IMR-90 (cell line): ENCODE measurements at regions not wholly inside any gene's neighbourhood (a gene's known extent, or its start where the extent isn't known, plus 50 kb on each side); places are given as distances from the start of the nearest gene placed in this dataset.

Experiments used
- ATAC-seq: fragments of 200-7000 bp; cut with Tn5 transposase; 2 replicates; pipeline ENCODE4 v1.9.1; 2020; ENCODE audit warnings: low read depth, mild to moderate bottlenecking, moderate library complexity
- BruUV-seq: library from RNA; stranded (reverse); fragments of 400-500 nt; replicated peaks from 2 replicates; lab custom pipeline; 2021; lab: Mats Ljungman, UMichigan
- CTCF ChIA-PET: fragments of 300-600 bp; formaldehyde crosslinking; extraction: SDS; loops from one replicate; lab custom pipeline; 2021; ENCODE audit warnings: antibody characterized with exemption; lab: Yijun Ruan, JAX
- POLR2A ChIA-PET: fragments of 300-600 bp; sonication (Branson Sonifier 250); formaldehyde crosslinking; loops from one replicate; lab custom pipeline; 2022; ENCODE audit warnings: antibody characterized with exemption; ENCODE audit not compliant: unreplicated experiment; lab: Charles Lee
- DNase-seq: peaks from one replicate; pipeline ENCODE4 v3.0.0; 2013
- H2AFZ ChIP-seq: replicated peaks from 2 replicates; pipeline ENCODE3; 2013; ENCODE audit warnings: low read length, mild to moderate bottlenecking; ENCODE audit not compliant: poor library complexity
- H2AK5ac ChIP-seq: 2 replicates; pipeline ENCODE4 v1.6.1; 2013; ENCODE audit warnings: low read depth, low read length, inconsistent platforms
- H2AK9ac ChIP-seq: replicated peaks from 2 replicates; pipeline ENCODE3; 2013; ENCODE audit warnings: mild to moderate bottlenecking, low read depth, low read length, moderate library complexity; ENCODE audit not compliant: poor library complexity
- H2BK120ac ChIP-seq: 2 replicates; pipeline ENCODE4 v1.6.1; 2013; ENCODE audit warnings: low read depth, low read length, inconsistent platforms
- H2BK15ac ChIP-seq: 3 replicates; pipeline ENCODE4 v1.6.1; 2013; ENCODE audit warnings: low read depth, low read length, inconsistent platforms
- H2BK20ac ChIP-seq: 2 replicates; pipeline ENCODE4 v1.6.1; 2013; ENCODE audit warnings: low read depth, mild to moderate bottlenecking, inconsistent platforms, low read length, moderate library complexity
- H2BK5ac ChIP-seq: 2 replicates; pipeline ENCODE4 v1.6.1; 2013; ENCODE audit warnings: mild to moderate bottlenecking, low read depth, low read length, inconsistent platforms; ENCODE audit not compliant: poor library complexity, severe bottlenecking
- H3K14ac ChIP-seq: replicated peaks from 2 replicates; pipeline ENCODE4 v1.6.1; 2013; ENCODE audit warnings: low read depth, low read length, inconsistent platforms
- H3K18ac ChIP-seq: 2 replicates; pipeline ENCODE4 v1.6.1; 2013; ENCODE audit warnings: low read depth, low read length, control low read depth
- H3K23ac ChIP-seq: 2 replicates; pipeline ENCODE4 v1.6.1; 2013; ENCODE audit warnings: low read depth, low read length, inconsistent platforms
- H3K27ac ChIP-seq: 2 replicates; pipeline ENCODE4 v1.5.1; 2013; ENCODE audit warnings: mild to moderate bottlenecking, control low read depth, low read length; ENCODE audit not compliant: insufficient read depth
- H3K27me3 ChIP-seq: 2 replicates; pipeline ENCODE4 v1.6.1; 2013; ENCODE audit warnings: low read length; ENCODE audit not compliant: control insufficient read depth, insufficient read depth
- H3K36me3 ChIP-seq: 2 replicates; pipeline ENCODE4 v1.6.1; 2013; ENCODE audit warnings: low read length, mixed read lengths; ENCODE audit not compliant: control insufficient read depth, insufficient read depth
- H3K4ac ChIP-seq: 2 replicates; pipeline ENCODE4 v1.6.1; 2013; ENCODE audit warnings: low read depth, low read length, inconsistent platforms
- H3K4me1 ChIP-seq: 2 replicates; pipeline ENCODE4 v1.6.1; 2013; ENCODE audit warnings: low read length, mixed read lengths; ENCODE audit not compliant: control insufficient read depth, insufficient read depth
- H3K4me2 ChIP-seq: 2 replicates; pipeline ENCODE4 v1.6.1; 2013; ENCODE audit warnings: low read depth, mild to moderate bottlenecking, control low read depth, low read length, moderate library complexity
- H3K4me3 ChIP-seq: 2 replicates; pipeline ENCODE4 v1.5.1; 2013; ENCODE audit warnings: low read depth, mild to moderate bottlenecking, control low read depth, low read length, moderate library complexity; ENCODE audit not compliant: insufficient read depth
- H3K56ac ChIP-seq: 2 replicates; pipeline ENCODE4 v1.6.1; 2013; ENCODE audit warnings: low read length, inconsistent platforms; ENCODE audit not compliant: insufficient read depth; ENCODE audit errors: extremely low read depth
- H3K79me1 ChIP-seq, 2 experiments: 2 replicates each; pipeline ENCODE4 v1.6.1; 2013; ENCODE audit warnings: low read length in 2 of 2, inconsistent platforms in 1 of 2, low read depth in 1 of 2
- H3K9ac ChIP-seq: 2 replicates; pipeline ENCODE4 v1.6.1; 2013; ENCODE audit warnings: low read depth, low read length, control low read depth
- H3K9me1 ChIP-seq: 2 replicates; pipeline ENCODE4 v1.6.1; 2013; ENCODE audit warnings: low read length, inconsistent platforms; ENCODE audit not compliant: insufficient read depth
- H3K9me3 ChIP-seq: 2 replicates; pipeline ENCODE4 v1.6.1; 2013; ENCODE audit warnings: low read length; ENCODE audit not compliant: control insufficient read depth, insufficient read depth
- H4K20me1 ChIP-seq: 2 replicates; pipeline ENCODE4 v1.6.1; 2013; ENCODE audit warnings: low read length, inconsistent platforms; ENCODE audit not compliant: insufficient read depth
- H4K5ac ChIP-seq: 2 replicates; pipeline ENCODE4 v1.6.1; 2013; ENCODE audit warnings: mild to moderate bottlenecking, low read depth, low read length, control low read depth
- H4K8ac ChIP-seq, 2 experiments: 2 replicates each; pipeline ENCODE4 v1.6.1; 2013; ENCODE audit warnings: low read depth in 2 of 2, low read length in 2 of 2, control low read depth in 1 of 2, inconsistent platforms in 1 of 2
- H4K91ac ChIP-seq: 2 replicates; pipeline ENCODE4 v1.6.1; 2013; ENCODE audit warnings: low read depth, low read length, inconsistent platforms; ENCODE audit not compliant: insufficient read depth
- BHLHE40 ChIP-seq: fragments of 150-350 bp; IDR thresholded peaks from 2 replicates; pipeline ENCODE4 v1.6.1; 2016; ENCODE audit warnings: mild to moderate bottlenecking, low read depth, low read length
- CEBPB ChIP-seq: IDR thresholded peaks from 2 replicates; pipeline ENCODE4 v1.6.1; 2012; ENCODE audit warnings: low read depth, low read length, improper control_type of control experiment
- CTCF ChIP-seq: conservative IDR thresholded peaks from 2 replicates; pipeline ENCODE4 v1.5.1; 2012; ENCODE audit warnings: mild to moderate bottlenecking, low read depth, low read length, improper control_type of control experiment
- ELK1 ChIP-seq: fragments of 150-350 bp; IDR thresholded peaks from 2 replicates; pipeline ENCODE4 v1.6.1; 2016; ENCODE audit warnings: low read depth, mild to moderate bottlenecking, low read length, moderate library complexity, borderline replicate concordance
- FOS ChIP-seq: fragments of 150-350 bp; IDR thresholded peaks from 2 replicates; pipeline ENCODE4 v1.6.1; 2016; ENCODE audit warnings: low read depth, low read length
- MAFK ChIP-seq: IDR thresholded peaks from 2 replicates; pipeline ENCODE4 v1.6.1; 2012; ENCODE audit warnings: low read depth, low read length, improper control_type of control experiment
- MXI1 ChIP-seq: IDR thresholded peaks from 2 replicates; pipeline ENCODE4 v1.6.1; 2012; ENCODE audit warnings: low read depth, mild to moderate bottlenecking, low read length, moderate library complexity, borderline replicate concordance
- NFE2L2 ChIP-seq: fragments of 150-350 bp; IDR thresholded peaks from 2 replicates; pipeline ENCODE4 v1.6.1; 2016; ENCODE audit warnings: low read depth, mild to moderate bottlenecking, low read length
- POLR2A ChIP-seq: IDR thresholded peaks from 2 replicates; pipeline ENCODE4 v1.6.1; 2012; ENCODE audit warnings: mild to moderate bottlenecking, low read depth, low read length
- RAD21 ChIP-seq: IDR thresholded peaks from 2 replicates; pipeline ENCODE4 v1.6.1; 2012; ENCODE audit warnings: low read length, improper control_type of control experiment
- RCOR1 ChIP-seq: IDR thresholded peaks from 2 replicates; pipeline ENCODE4 v1.6.1; 2012; ENCODE audit warnings: mild to moderate bottlenecking, low read length, improper control_type of control experiment; ENCODE audit not compliant: insufficient replicate concordance
- RFX5 ChIP-seq: IDR thresholded peaks from 2 replicates; pipeline ENCODE4 v1.8.0; 2012; ENCODE audit warnings: low read depth, mild to moderate bottlenecking, low read length, moderate library complexity
- USF2 ChIP-seq: fragments of 150-350 bp; IDR thresholded peaks from 2 replicates; pipeline ENCODE4 v1.6.1; 2017; ENCODE audit warnings: mild to moderate bottlenecking, antibody characterized with exemption, low read length, low read depth
- WGBS, 2 experiments: methylation state at CpG; one replicate each; pipeline versions ENCODE4 v1.1.5 to v1.1.7; 2013; ENCODE audit warnings: missing lambda C conversion rate in 2 of 2; ENCODE audit not compliant: insufficient read length in 1 of 2; ENCODE audit errors: extremely low coverage in 2 of 2; 5-methylcytosine and 5-hydroxymethylcytosine counted together
- dilution Hi-C: fragments of 300-500 bp; cut with HindIII; formaldehyde crosslinking; loops from one replicate; pipeline ENCODE4 v1.14.3; 2018; ENCODE audit warnings: low sequenced_read_pairs; ENCODE audit not compliant: unreplicated experiment
- in situ Hi-C: fragments of 300-500 bp; cut with MboI; formaldehyde crosslinking; loops from 3 replicates; pipeline ENCODE4 v1.14.3; 2019; ENCODE audit warnings: low sequenced_read_pairs, inconsistent platforms, mixed read lengths
- intact Hi-C: fragments of 100-400 bp; cut with micrococcal nuclease; formaldehyde crosslinking; loops from 2 replicates; pipeline ENCODE4 v1.10.0; 2022

- POLR2A ChIA-PET, result no interaction called here
- Histone ChIP-seq H2BK15ac (no peak overlapping the region), H2AFZ (no peak overlapping the region), H2AK5ac (no peak overlapping the region), H4K5ac (no peak overlapping the region), H3K36me3 (no peaks in the 10 kb centered on the region), H4K91ac (no peak overlapping the region), H4K8ac (no peak overlapping the region), H2BK20ac (no peak overlapping the region), H4K20me1 (no peaks in the 10 kb centered on the region), H3K27me3 (peaks cover 5% of the 10 kb centered on the region), H3K27ac (no peak overlapping the region), H3K79me1 (no peaks in the 10 kb centered on the region), H3K14ac (no peak overlapping the region), H3K9ac (no peak overlapping the region), H3K9me1 (no peaks in the 10 kb centered on the region), H2BK5ac (no peak overlapping the region), H2AK9ac (no peak overlapping the region), H3K9me3 (peaks cover 5% of the 10 kb centered on the region; the same call in 1 of the 2 replicates), H3K4me2 (no peak overlapping the region), H2BK120ac (no peak overlapping the region), H3K23ac (no peak overlapping the region), H3K4ac (no peak overlapping the region), H3K18ac (no peak overlapping the region), H3K4me3 (no peak overlapping the region), H3K56ac (no peak overlapping the region), H3K4me1 (no peaks in the 10 kb centered on the region)
- no peak for DNase-seq
- in situ Hi-C loops, result no loop called here
- intact Hi-C loops, result no loop called here
- 40% methylated on average over 1 of the region's 2 CpGs; no CpG with 5 or more reads in 1 of the 2 experiments for WGBS, 2 experiments
- no peak for TF ChIP-seq CEBPB
- no peak for TF ChIP-seq ELK1
- TF ChIP-seq CTCF, result no peak
- no peak for TF ChIP-seq NFE2L2
- no peak for TF ChIP-seq BHLHE40
- TF ChIP-seq RFX5, result no peak
- no peak for TF ChIP-seq FOS
- no peak for TF ChIP-seq RAD21
- no peak for TF ChIP-seq MAFK
- TF ChIP-seq POLR2A, result no peak
- no peak for TF ChIP-seq USF2
- TF ChIP-seq RCOR1, result no peak
- TF ChIP-seq MXI1, result no peak
- ATAC-seq, result no peak
- dilution Hi-C loops, result no loop called here
- BruUV-seq, result no TSS peak
- CTCF ChIA-PET, result no interaction called here
Measured at GRCh38 chr10:120983721-120984120, 132.6 kb downstream of the WDR11 start.
